Right lobe of liver (tissue), 4 donors: ENCODE measurements at regions not wholly inside any gene's neighbourhood (a gene's known extent, or its start where the extent isn't known, plus 50 kb on each side); places are given as distances from the start of the nearest gene placed in this dataset.

Experiments used
- CTCF ChIP-seq, 4 donors: fragments of 200-600 bp in 3 of 4; fragments of 450-650 bp in 1 of 4; IDR thresholded peaks; one replicate each; pipeline versions ENCODE4 v1.5.1 to v1.8.0; 2016 to 2022; ENCODE audit warnings: antibody characterized with exemption in 4 of 4, mild to moderate bottlenecking in 2 of 4
- POLR2A ChIP-seq: fragments of 450-650 bp; IDR thresholded peaks from one replicate; pipeline ENCODE4 v1.6.1; 2017; ENCODE audit warnings: antibody characterized with exemption, mild to moderate bottlenecking
- donor health status: DM: no; HTN: no; CAD: no.
- donor health status: DM: no; HTN: no; CAD: no.
- donor health status: DM: no; HTN: yes; CAD: no.

DNA sequence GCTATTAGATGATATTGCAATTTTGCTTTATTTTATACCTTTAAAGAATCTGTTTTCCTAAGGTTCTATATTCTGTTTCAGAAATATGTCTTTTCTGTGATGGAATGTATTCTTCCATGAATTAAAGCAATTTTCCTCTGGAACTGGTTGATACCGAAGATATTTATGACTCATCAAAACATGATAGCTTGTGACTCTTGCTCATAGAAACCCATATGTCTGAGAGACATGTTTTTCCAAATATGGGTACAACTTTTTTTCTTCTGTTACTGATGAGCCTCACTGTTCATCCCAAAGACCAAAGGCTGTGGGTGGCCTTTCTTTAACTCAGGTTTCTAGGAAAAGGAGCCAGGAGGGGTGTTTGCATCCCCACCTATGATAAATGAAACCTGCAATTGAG lies 126.1 kb upstream of the PAPPA start:
- TF ChIP-seq POLR2A (no peak), CTCF (IDR thresholded peaks at IDR 0.05) (no peak)
